NCI-H1092 (cell line): ENCODE measurements at regions not wholly inside any gene's neighbourhood (a gene's known extent, or its start where the extent isn't known, plus 50 kb on each side); places are given as distances from the start of the nearest gene placed in this dataset.

Source experiments
- DNase-seq: peaks from one replicate; lab custom pipeline; 2025; lab: John Stamatoyannopoulos, UW

- DNase-seq, result no peak
Measured at GRCh38 chr1:22264464-22265341, 121.8 kb upstream of the WNT4 start.

GRCh38 chr1:22266141-22266540 lies 123.2 kb upstream of the WNT4 start:
- no peak for DNase-seq

- DNase-seq, result no peak
Measured at GRCh38 chr1:22267413-22268175, 124.7 kb upstream of the WNT4 start.

- DNase-seq, result no peak
Measured at GRCh38 chr1:22268327-22268726, 125.4 kb upstream of the WNT4 start.

- DNase-seq, result no peak
Measured at GRCh38 chr1:22271847-22272801, 129.2 kb upstream of the WNT4 start.

GRCh38 chr1:22273686-22274681 lies 131.1 kb upstream of the WNT4 start:
- DNase-seq, result no peak

- DNase-seq, result no peak
Measured at GRCh38 chr1:22275167-22275566, 132.3 kb upstream of the WNT4 start.

GRCh38 chr1:22275626-22276395 lies 132.9 kb upstream of the WNT4 start:
- DNase-seq, result peak; percentile 35

- DNase-seq, result no peak
Measured at GRCh38 chr1:22276396-22276748, 133.5 kb upstream of the WNT4 start.

- DNase-seq, result no peak
Measured at GRCh38 chr1:22277662-22278061, 134.8 kb upstream of the WNT4 start.

GRCh38 chr1:22279735-22280134 lies 136.8 kb upstream of the WNT4 start:
- no peak for DNase-seq

GRCh38 chr1:22280526-22280925 lies 137.6 kb upstream of the WNT4 start:
- DNase-seq, result no peak

GRCh38 chr1:22281521-22282363 lies 138.8 kb upstream of the WNT4 start:
- no peak for DNase-seq

GRCh38 chr1:22282364-22282995 lies 139.6 kb upstream of the WNT4 start:
- DNase-seq, result no peak

- no peak for DNase-seq
Measured at GRCh38 chr1:22283596-22283995, 140.7 kb upstream of the WNT4 start.

- no peak for DNase-seq
Measured at GRCh38 chr1:22284236-22284635, 141.3 kb upstream of the WNT4 start.

GRCh38 chr1:22284906-22285548 lies 142.1 kb upstream of the WNT4 start:
- no peak for DNase-seq
